Prostate gland (tissue), 2 donors: ENCODE measurements at regions not wholly inside any gene's neighbourhood (a gene's known extent, or its start where the extent isn't known, plus 50 kb on each side); places are given as distances from the start of the nearest gene placed in this dataset.

ENCODE experiments used
- POLR2A ChIP-seq: fragments of 450-650 bp; IDR thresholded peaks from one replicate; pipeline ENCODE4 v1.6.1; 2016; ENCODE audit warnings: antibody characterized with exemption, mild to moderate bottlenecking
- TF ChIP-seq, protein P1 (sequence below), 4 experiments: fragments of 200-600 bp in 2 of 4; fragments of 450-650 bp in 2 of 4; sonication (generic) in 2 of 4; IDR thresholded peaks; 1 replicate in 3 of 4; 2 replicates in 1 of 4; pipeline ENCODE4 v1.5.1; 2016 to 2019; ENCODE audit warnings: antibody characterized with exemption in 4 of 4, mild to moderate bottlenecking in 2 of 4, moderate library complexity in 2 of 4

GRCh38 chr11:122234257-122234656, 118.2 kb upstream of the BLID start:
- TF ChIP-seq POLR2A = no peak
- TF ChIP-seq, protein P1, sequence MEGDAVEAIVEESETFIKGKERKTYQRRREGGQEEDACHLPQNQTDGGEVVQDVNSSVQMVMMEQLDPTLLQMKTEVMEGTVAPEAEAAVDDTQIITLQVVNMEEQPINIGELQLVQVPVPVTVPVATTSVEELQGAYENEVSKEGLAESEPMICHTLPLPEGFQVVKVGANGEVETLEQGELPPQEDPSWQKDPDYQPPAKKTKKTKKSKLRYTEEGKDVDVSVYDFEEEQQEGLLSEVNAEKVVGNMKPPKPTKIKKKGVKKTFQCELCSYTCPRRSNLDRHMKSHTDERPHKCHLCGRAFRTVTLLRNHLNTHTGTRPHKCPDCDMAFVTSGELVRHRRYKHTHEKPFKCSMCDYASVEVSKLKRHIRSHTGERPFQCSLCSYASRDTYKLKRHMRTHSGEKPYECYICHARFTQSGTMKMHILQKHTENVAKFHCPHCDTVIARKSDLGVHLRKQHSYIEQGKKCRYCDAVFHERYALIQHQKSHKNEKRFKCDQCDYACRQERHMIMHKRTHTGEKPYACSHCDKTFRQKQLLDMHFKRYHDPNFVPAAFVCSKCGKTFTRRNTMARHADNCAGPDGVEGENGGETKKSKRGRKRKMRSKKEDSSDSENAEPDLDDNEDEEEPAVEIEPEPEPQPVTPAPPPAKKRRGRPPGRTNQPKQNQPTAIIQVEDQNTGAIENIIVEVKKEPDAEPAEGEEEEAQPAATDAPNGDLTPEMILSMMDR (IDR thresholded peaks at IDR 0.05) = no peak
